H54 (cell line): ENCODE measurements at regions not wholly inside any gene's neighbourhood (a gene's known extent, or its start where the extent isn't known, plus 50 kb on each side); places are given as distances from the start of the nearest gene placed in this dataset.

ENCODE experiments used
- DNase-seq: peaks from one replicate; pipeline ENCODE4 v3.0.0; 2011; ENCODE audit warnings: low spot score, mixed read lengths; ENCODE audit not compliant: insufficient read length
- FAIRE-seq: peaks from 3 replicates; lab custom pipeline; 2011; peaks lifted over from hg19 to GRCh38; lab: Jason Lieb, UNC
- POLR2A ChIP-seq: IDR thresholded peaks from 2 replicates; pipeline ENCODE4 v1.6.1; 2011; ENCODE audit warnings: low read depth, mild to moderate bottlenecking, low read length

GRCh38 chr12:27382924-27383323, 50.3 kb downstream of the BMAL2 start:
- no peak for TF ChIP-seq POLR2A
- no peak for FAIRE-seq
- no peak for DNase-seq

DNA sequence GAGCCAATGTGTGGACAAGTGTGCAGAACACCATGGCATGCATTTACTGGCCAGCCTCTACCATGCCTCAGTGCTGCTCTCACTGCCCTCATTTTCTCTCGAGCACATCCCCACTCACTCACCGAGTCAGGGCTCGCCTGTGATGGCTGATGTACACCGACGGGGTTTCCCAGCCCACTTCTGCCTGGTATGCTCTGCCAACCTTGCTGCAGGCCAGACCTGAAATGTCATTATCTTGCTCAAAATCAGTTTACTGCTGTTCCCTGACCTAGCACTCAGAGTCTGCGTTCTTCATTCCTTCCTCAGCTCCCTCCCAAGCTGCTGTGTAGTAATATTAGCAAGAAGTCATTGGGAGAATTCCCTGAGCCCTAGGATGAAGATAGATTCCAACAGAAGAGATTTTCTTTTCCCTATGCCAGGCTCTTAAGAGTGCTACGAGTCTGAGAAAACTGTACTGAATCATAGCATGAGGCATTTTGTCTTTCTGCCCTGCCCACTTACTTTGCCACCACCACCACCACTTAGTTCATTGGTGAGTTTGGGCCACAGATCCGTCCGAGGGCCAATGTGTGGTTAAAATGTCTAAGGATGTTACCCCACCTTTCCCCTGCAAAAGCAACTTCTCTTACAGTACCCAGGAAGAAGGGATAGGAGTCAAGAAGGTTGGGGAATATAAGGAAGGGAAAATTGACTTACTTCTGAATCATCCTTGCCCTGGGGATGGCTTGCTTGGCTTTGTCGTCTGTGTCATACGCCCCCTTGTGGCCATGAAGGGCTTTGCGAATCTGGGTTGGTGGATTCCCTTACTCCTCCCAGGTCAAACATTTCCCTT, 51.0 kb downstream of the BMAL2 start:
- DNase-seq: peak; percentile 67
- FAIRE-seq: peak; percentile 93
- TF ChIP-seq POLR2A: no peak

DNA sequence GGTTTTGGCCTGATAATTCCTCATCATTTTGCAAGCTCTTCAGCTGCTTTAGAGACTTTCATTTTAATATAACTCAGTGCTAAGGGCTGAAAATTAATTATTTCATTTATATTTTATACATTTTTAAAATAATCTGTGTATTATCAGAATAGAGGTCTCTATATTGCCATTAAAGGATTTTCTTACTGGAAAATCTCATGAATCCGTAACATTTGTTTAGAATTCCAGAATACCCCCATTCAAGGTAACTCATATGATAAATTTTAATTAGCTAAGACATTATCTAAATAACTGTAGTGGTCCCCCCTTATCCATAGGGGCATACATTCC, 51.6 kb downstream of the BMAL2 start:
- DNase-seq (no peak), FAIRE-seq (no peak)
- TF ChIP-seq POLR2A: no peak

GRCh38 chr12:27385766-27386564, 53.3 kb downstream of the BMAL2 start:
- FAIRE-seq (no peak), DNase-seq (no peak)
- TF ChIP-seq POLR2A: no peak

DNA sequence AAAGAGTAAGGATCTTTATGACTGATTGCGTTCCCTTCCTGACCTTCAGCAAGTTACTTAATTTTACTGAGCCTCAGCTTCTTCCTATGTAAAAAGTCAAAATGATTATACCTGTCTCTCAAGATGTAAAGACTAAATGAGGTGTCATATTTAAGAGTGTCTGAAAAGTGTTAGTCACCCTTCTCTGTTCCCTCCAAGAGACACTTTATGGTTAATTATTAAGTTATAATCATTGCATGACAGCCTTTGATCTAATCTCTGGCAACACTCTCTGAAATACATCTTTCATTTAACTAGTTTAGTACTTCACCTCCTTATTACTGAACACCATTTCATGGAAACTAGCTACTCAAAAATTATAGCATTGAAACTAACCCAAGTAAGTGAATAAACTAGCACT, 54.8 kb downstream of the BMAL2 start:
- FAIRE-seq (no peak), DNase-seq (no peak)
- TF ChIP-seq POLR2A: no peak

GRCh38 chr12:27388650-27389049, 56.0 kb downstream of the BMAL2 start:
- TF ChIP-seq POLR2A: no peak
- FAIRE-seq: no peak
- no peak for DNase-seq

DNA sequence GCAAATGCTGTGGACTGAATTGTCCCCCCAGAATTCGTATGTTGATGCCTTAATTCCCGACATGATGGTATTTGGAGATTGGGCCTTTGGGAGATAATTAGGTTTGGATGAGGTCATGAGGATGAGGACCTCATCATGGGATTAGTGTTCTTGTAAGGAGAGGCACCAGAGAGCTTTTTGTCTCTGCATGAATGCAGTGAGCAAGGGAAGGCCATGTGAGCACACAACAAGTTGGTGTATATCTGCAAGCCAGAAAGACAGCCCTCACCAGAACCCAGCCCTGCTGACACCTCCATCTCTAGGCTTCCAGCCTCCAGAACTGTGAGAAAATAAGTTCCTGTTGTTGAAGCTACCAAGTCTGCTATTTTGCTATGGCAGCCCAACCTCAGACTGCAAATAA, 51.9 kb upstream of the SMCO2 start:
- TF ChIP-seq POLR2A: no peak
- DNase-seq (no peak), FAIRE-seq (no peak)

- FAIRE-seq: no peak
- DNase-seq: no peak
- TF ChIP-seq POLR2A: no peak
Observed at GRCh38 chr12:27396216-27396815, 50.2 kb upstream of the SMCO2 start.
